Activated B cell treated with CpG ODN at 0.5 μM for 24 hours (primary cell): ENCODE measurements at regions not wholly inside any gene's neighbourhood (a gene's known extent, or its start where the extent isn't known, plus 50 kb on each side); places are given as distances from the start of the nearest gene placed in this dataset.
"Not testable (repeated sequence)": the region's sequence is repeated elsewhere in the genome, so short reads cannot be mapped to it uniquely, and the experiment has no call there.

ENCODE experiments used
- ATAC-seq: fragments of 200-7000 bp; cut with Tn5 transposase; one replicate; pipeline ENCODE4 v1.10.0; 2021; ENCODE audit warnings: low read depth, mild to moderate bottlenecking, moderate library complexity
- CTCF ChIA-PET: fragments of 350-600 bp; sonication (Branson Sonifier 250); formaldehyde crosslinking; loops from one replicate; lab custom pipeline; 2021; ENCODE audit warnings: antibody characterized with exemption; lab: Charles Lee
- POLR2A ChIA-PET: fragments of 350-600 bp; sonication (Branson Sonifier 250); formaldehyde crosslinking; loops from one replicate; lab custom pipeline; 2021; ENCODE audit warnings: antibody characterized with exemption; lab: Charles Lee
- DNase-seq: peaks from one replicate; pipeline ENCODE4 v3.0.0; 2022
- H3K27ac Mint-ChIP-seq: one replicate; pipeline ENCODE4 v1.8.0; 2020; ENCODE audit warnings: mixed read lengths
- H3K27me3 Mint-ChIP-seq: one replicate; pipeline ENCODE4 v1.8.0; 2021; ENCODE audit warnings: mixed read lengths
- H3K36me3 Mint-ChIP-seq: one replicate; pipeline ENCODE4 v1.8.0; 2021; ENCODE audit warnings: low read depth, mixed read lengths
- H3K4me1 Mint-ChIP-seq: one replicate; pipeline ENCODE4 v1.8.0; 2021; ENCODE audit warnings: mixed read lengths
- H3K4me3 Mint-ChIP-seq: one replicate; pipeline ENCODE4 v1.8.0; 2020; ENCODE audit warnings: mild to moderate bottlenecking, mixed read lengths
- H3K9me3 Mint-ChIP-seq: one replicate; pipeline ENCODE4 v1.8.0; 2020; ENCODE audit warnings: mixed read lengths
- intact Hi-C: fragments of 100-400 bp; cut with micrococcal nuclease; formaldehyde crosslinking; loops from one replicate; pipeline ENCODE4 v1.15.1; 2024
- TF ChIP-seq, protein P1 (sequence below): fragments of 200-600 bp; IDR thresholded peaks from one replicate; pipeline ENCODE4 v1.8.0; 2022; ENCODE audit warnings: antibody characterized with exemption, mild to moderate bottlenecking

DNA sequence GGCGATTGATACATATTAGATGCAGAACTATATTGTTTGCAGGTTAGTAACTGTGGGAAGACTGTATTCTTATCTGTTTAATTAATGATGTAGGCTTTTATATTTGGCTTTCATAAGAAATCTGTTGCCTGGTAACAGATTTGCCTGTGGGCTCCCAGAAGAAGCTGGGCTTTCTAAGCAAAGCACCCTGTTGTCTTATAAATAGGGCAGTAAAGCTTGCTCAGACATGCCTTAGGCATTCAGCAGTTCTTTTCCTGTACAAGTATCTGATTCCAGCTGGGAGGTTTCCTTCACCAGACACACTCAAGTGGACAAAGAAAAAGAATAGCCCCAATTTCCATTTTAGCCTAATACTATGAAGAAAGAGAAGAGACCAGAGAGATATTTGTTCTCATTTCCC is 524.0 kb downstream of the LRRIQ3 start:
- TF ChIP-seq, protein P1, sequence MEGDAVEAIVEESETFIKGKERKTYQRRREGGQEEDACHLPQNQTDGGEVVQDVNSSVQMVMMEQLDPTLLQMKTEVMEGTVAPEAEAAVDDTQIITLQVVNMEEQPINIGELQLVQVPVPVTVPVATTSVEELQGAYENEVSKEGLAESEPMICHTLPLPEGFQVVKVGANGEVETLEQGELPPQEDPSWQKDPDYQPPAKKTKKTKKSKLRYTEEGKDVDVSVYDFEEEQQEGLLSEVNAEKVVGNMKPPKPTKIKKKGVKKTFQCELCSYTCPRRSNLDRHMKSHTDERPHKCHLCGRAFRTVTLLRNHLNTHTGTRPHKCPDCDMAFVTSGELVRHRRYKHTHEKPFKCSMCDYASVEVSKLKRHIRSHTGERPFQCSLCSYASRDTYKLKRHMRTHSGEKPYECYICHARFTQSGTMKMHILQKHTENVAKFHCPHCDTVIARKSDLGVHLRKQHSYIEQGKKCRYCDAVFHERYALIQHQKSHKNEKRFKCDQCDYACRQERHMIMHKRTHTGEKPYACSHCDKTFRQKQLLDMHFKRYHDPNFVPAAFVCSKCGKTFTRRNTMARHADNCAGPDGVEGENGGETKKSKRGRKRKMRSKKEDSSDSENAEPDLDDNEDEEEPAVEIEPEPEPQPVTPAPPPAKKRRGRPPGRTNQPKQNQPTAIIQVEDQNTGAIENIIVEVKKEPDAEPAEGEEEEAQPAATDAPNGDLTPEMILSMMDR = no peak

DNA sequence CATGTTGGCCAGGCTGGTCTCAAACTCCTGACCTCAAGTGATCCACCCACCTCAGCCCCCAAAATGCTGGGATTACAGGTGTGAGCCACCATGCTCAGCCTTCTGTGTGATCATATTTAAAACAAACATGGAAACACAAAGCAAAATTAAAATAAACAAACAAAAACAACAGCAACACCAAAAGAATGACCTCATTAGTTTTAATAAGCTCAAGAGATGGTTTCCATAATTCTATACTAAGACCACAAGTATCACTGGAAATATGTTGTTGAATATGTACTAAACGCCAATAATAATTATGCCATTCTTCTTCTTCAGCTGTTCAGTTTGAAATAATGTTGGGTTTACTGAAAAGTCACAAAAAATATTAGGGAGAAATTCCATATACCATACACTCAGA is 526.4 kb downstream of the LRRIQ3 start:
- no peak overlapping the region for H3K4me3 Mint-ChIP-seq
- H3K9me3 Mint-ChIP-seq = no peaks in the 10 kb centered on the region
- no peaks in the 10 kb centered on the region for H3K36me3 Mint-ChIP-seq
- DNase-seq = no peak
- no peak for ATAC-seq
- intact Hi-C loops = no loop called here
- TF ChIP-seq, protein P1 = no peak
- no peak overlapping the region for H3K27ac Mint-ChIP-seq
- no peaks in the 10 kb centered on the region for H3K4me1 Mint-ChIP-seq
- no peaks in the 10 kb centered on the region for H3K27me3 Mint-ChIP-seq
- POLR2A ChIA-PET = no interaction called here
- CTCF ChIA-PET = no interaction called here

More for the DNA sequence above, 524.0 kb downstream of the LRRIQ3 start:
- DNase-seq (no peak), ATAC-seq (no peak)
- no peaks in the 10 kb centered on the region for H3K4me1 Mint-ChIP-seq
- no peaks in the 10 kb centered on the region for H3K9me3 Mint-ChIP-seq
- POLR2A ChIA-PET = no interaction called here
- H3K27ac Mint-ChIP-seq = no peak overlapping the region
- no peaks in the 10 kb centered on the region for H3K36me3 Mint-ChIP-seq
- intact Hi-C loops = no loop called here
- H3K4me3 Mint-ChIP-seq = no peak overlapping the region
- H3K27me3 Mint-ChIP-seq = no peaks in the 10 kb centered on the region
- CTCF ChIA-PET = no interaction called here

DNA sequence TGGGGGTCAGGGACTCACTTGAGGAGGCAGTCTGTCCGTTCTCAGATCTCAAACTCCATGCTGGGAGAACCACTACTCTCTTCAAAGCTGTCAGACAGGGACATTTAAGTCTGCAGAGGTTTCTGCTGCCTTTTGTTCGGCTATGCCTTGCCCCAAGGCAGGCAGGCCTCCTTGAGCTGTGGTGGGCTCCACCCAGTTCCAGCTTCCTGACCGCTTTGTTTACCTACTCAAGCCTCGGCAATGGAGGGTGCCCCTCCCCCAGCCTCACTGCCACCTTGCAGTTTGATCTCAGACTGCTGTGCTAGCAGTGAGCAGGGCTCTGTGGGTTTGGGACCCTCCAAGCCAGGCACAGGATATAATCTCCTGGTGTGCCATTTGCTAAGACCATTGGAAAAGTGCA is 530.0 kb downstream of the LRRIQ3 start:
- DNase-seq, H3K9me3 Mint-ChIP-seq, H3K4me3 Mint-ChIP-seq, intact Hi-C loops, ATAC-seq, H3K27ac Mint-ChIP-seq, POLR2A ChIA-PET, H3K4me1 Mint-ChIP-seq, H3K27me3 Mint-ChIP-seq, H3K36me3 Mint-ChIP-seq, CTCF ChIA-PET: not testable (repeated sequence)

DNA sequence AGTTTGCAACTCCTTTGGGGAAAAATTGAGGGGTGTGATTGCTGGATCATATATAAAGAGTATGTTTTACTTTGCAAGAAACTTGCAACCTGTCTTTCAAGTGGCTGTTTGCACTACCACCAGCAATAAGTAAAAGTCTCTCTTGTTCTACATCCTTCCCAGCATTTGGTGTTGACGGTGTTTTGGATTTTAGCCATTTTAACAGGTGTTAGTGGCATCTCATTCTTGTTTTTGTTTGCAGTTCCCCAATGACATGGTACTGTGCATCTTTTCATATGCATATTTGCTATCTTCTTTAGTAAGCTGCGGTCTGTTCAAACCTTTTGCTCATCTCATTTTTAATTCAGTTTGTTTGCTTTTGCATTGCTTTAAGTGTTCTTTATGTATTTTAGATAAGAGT is 535.5 kb downstream of the LRRIQ3 start:
- DNase-seq (no peak), ATAC-seq (no peak)
- ChIA-PET POLR2A (no interaction called here), CTCF (no interaction called here)
- Mint-ChIP-seq H3K36me3 (no peaks in the 10 kb centered on the region), H3K9me3 (peaks cover 5% of the 10 kb centered on the region), H3K27ac (no peak overlapping the region), H3K4me1 (no peaks in the 10 kb centered on the region), H3K27me3 (no peaks in the 10 kb centered on the region), H3K4me3 (no peak overlapping the region)
- intact Hi-C loops = no loop called here
- TF ChIP-seq, protein P1 = no peak

DNA sequence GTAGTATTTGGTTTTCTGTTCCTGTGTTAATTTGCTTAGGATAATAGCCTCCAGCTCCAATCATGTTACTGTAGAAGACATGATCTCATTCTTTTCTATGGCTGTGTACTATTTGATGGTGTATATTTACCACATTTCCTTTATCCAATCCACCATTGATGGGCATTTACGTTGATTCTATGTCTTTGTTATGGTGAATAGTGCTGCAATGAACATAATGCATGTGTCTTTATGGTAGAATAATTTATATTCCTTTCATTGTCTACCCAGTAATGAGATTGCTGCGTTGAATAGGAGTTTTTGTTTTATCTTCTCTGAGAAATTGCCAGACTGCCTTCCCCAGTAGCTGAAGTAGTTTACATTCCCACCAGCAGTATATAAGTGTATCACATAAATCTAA is 538.8 kb downstream of the LRRIQ3 start:
- Mint-ChIP-seq H3K4me3 (no peak overlapping the region), H3K27ac (no peak overlapping the region), H3K9me3 (peaks cover 10% of the 10 kb centered on the region), H3K27me3 (no peaks in the 10 kb centered on the region), H3K4me1 (no peaks in the 10 kb centered on the region), H3K36me3 (no peaks in the 10 kb centered on the region)
- POLR2A ChIA-PET = no interaction called here
- ATAC-seq = no peak
- TF ChIP-seq, protein P1 = no peak
- intact Hi-C loops = no loop called here
- DNase-seq = no peak
- CTCF ChIA-PET = no interaction called here

DNA sequence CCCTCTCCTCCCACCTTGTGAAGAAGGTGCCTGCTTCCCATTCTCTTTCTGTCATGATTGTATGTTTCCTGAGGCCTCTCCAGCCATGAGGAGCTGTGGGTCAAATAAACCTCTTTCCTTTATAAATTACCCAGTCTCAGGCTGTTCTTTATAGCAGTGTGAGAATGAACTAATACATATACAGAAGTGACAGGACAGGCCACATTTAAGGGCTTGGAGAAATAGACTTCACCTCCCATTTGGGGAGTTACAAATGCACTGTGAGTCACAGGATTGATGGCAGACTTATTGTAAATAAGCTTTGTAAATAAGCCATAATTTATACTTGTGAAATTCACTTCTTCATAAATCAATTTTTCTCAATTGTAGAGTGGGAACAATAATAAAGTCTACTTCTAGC is 543.3 kb downstream of the LRRIQ3 start:
- Mint-ChIP-seq H3K4me1 (no peaks in the 10 kb centered on the region), H3K27me3 (no peaks in the 10 kb centered on the region), H3K27ac (no peak overlapping the region), H3K4me3 (no peak overlapping the region), H3K9me3 (peaks cover 5% of the 10 kb centered on the region), H3K36me3 (no peaks in the 10 kb centered on the region)
- intact Hi-C loops = no loop called here
- ATAC-seq (no peak), DNase-seq (no peak)
- POLR2A ChIA-PET = no interaction called here
- CTCF ChIA-PET = no interaction called here
- TF ChIP-seq, protein P1 = no peak
